Lower leg skin (tissue), 4 donors: ENCODE measurements at regions not wholly inside any gene's neighbourhood (a gene's known extent, or its start where the extent isn't known, plus 50 kb on each side); places are given as distances from the start of the nearest gene placed in this dataset.
"Not testable (repeated sequence)": the region's sequence is repeated elsewhere in the genome, so short reads cannot be mapped to it uniquely, and the experiment has no call there.

Experiments
- DNase-seq, 2 donors: peaks; one replicate each; pipeline ENCODE4 v3.0.0-alpha.2; 2019; ENCODE audit warnings: low spot score in 2 of 2
- H3K4me3 ChIP-seq: fragments of 200-600 bp; sonication (generic); 2 replicates; pipeline ENCODE4 v1.5.1; 2017; ENCODE audit warnings: mild to moderate bottlenecking, low read depth; ENCODE audit not compliant: poor library complexity, severe bottlenecking
- CTCF ChIP-seq, 3 donors: fragments of 450-650 bp; IDR thresholded peaks; one replicate each; pipeline ENCODE4 v1.5.1; 2016; ENCODE audit warnings: antibody characterized with exemption in 3 of 3, mild to moderate bottlenecking in 3 of 3, moderate library complexity in 2 of 3
- POLR2A ChIP-seq, 2 donors: fragments of 450-650 bp; IDR thresholded peaks; one replicate each; pipeline ENCODE4 v1.6.1; 2016 to 2017; ENCODE audit warnings: antibody characterized with exemption in 2 of 2, mild to moderate bottlenecking in 1 of 2, moderate library complexity in 1 of 2
- WGBS, 2 donors: methylation state at CpG; one replicate each; pipeline ENCODE4 v1.1.5; 2018; 5-methylcytosine and 5-hydroxymethylcytosine counted together
- intact Hi-C: fragments of 100-400 bp; cut with DNase I; formaldehyde crosslinking; loops from one replicate; pipeline ENCODE4 v1.15.0; 2023; ENCODE audit warnings: low total_unique reads

- H3K4me3 ChIP-seq, result no peak overlapping the region
- 48% methylated on average over 7 of the region's 7 CpGs for WGBS, 2 donors
- DNase-seq, result no peak
- no peak for TF ChIP-seq CTCF (IDR thresholded peaks at IDR 0.05)
- no peak for TF ChIP-seq POLR2A (IDR thresholded peaks at IDR 0.05)
- intact Hi-C loops, result no loop called here
These were observed 87.0 kb downstream of the OR2B2 start for GRCh38 chr6:27825025-27825793.

GRCh38 chr6:27824211-27825024 lies 87.8 kb downstream of the OR2B2 start:
- DNase-seq, intact Hi-C loops: not testable (repeated sequence)
- H3K4me3 ChIP-seq, result peak overlapping the region; percentile 19
- 5 to 6% methylated on average over 25 to 26 of the region's 53 CpGs for WGBS, 2 donors

GRCh38 chr6:27823714-27824210 lies 88.4 kb downstream of the OR2B2 start:
- 1 to 2% methylated on average over 22 of the region's 31 CpGs for WGBS, 2 donors
- DNase-seq, result peak in 1 of 2 donors; percentile 62
- H3K4me3 ChIP-seq, intact Hi-C loops: not testable (repeated sequence)

GRCh38 chr6:27816906-27817305 lies 95.3 kb downstream of the OR2B2 start:
- intact Hi-C loops, result loop anchor here (10.0 kb wide), 1 partner anchor 78 kb away; a partner anchor contains a TSS
- 88 to 93% methylated on average over 3 of the region's 3 CpGs for WGBS, 2 donors
- no peak for DNase-seq
- no peak overlapping the region for H3K4me3 ChIP-seq
- no peak for TF ChIP-seq CTCF (IDR thresholded peaks at IDR 0.05)
- TF ChIP-seq POLR2A (IDR thresholded peaks at IDR 0.05), result no peak

- WGBS, 2 donors, result 1 to 2% methylated on average over 35 to 36 of the region's 40 CpGs
- peak; percentile 80 to 90 for DNase-seq
- H3K4me3 ChIP-seq, result peak overlapping the region; percentile 11
- intact Hi-C loops, result loop anchor here (10.0 kb wide), 1 partner anchor 80 kb away; a partner anchor contains a TSS
- no peak for TF ChIP-seq CTCF (IDR thresholded peaks at IDR 0.05)
- TF ChIP-seq POLR2A (IDR thresholded peaks at IDR 0.05), result no peak
These were observed 97.4 kb downstream of the OR2B2 start for GRCh38 chr6:27814665-27815424.

- WGBS, 2 donors, result 3 to 8% methylated on average over 2 to 11 of the region's 24 CpGs
- intact Hi-C loops, result loop anchor here (10.0 kb wide), 1 partner anchor 80 kb away; a partner anchor contains a TSS
These were observed 97.9 kb downstream of the OR2B2 start for GRCh38 chr6:27814415-27814664.

More at GRCh38 chr6:27814415-27814664, 97.9 kb downstream of the OR2B2 start:
- H3K4me3 ChIP-seq, result peak overlapping the region; percentile 11
- DNase-seq, result not testable (repeated sequence)
